HG03108 (cell line): ENCODE measurements at regions not wholly inside any gene's neighbourhood (a gene's known extent, or its start where the extent isn't known, plus 50 kb on each side); places are given as distances from the start of the nearest gene placed in this dataset.
"Not testable (repeated sequence)": the region's sequence is repeated elsewhere in the genome, so short reads cannot be mapped to it uniquely, and the experiment has no call there.

Experiments used
- ATAC-seq: cut with Tn5 transposase; IDR thresholded peaks from one replicate; pipeline ENCODE4 v1.9.1; 2021; ENCODE audit warnings: moderate library complexity; ENCODE audit not compliant: unreplicated experiment

GRCh38 chr11:22567759-22568158, 57.9 kb downstream of the FANCF start:
- no peak for ATAC-seq

DNA sequence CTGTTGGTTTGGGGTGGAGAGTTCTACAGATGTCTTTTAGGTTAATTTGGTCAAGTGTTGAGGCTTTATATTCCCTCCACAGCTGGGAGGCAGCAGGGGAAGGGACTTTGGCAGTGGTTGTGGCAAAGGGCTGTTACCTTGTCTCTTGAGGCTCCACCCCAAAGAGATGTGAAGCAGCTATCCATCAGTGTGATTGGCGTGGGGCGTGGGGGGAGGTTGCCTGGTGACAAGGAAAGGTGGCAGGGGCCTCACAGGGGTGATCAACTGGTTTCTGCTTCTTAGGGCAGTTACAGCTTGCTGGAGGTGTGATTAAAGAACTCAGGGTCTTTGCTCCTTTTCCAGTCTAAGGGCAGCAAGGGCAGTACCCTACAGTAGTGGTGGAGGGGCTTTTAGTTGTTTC, 59.3 kb downstream of the FANCF start:
- no peak for ATAC-seq

DNA sequence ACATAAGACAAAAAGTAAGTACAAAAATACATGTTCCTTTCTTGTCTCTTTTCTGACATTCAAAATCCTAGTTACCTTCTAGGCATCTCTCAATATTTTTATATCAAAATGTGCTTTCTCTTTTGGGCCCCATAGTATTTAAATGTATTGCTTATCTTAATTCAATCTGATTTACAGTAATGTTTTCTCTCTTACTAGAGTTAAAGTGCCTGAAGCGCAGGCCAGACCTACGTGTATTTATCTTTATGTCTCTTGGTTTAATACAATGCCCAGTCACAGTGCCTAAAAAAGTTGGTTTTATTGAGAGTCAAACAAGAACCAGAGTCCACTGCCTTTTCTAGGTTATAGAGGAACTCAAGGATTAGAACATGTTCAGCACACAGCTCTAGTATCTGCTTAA, 64.3 kb downstream of the FANCF start:
- ATAC-seq, result no peak

- ATAC-seq, result no peak
Measured at GRCh38 chr11:22559416-22559815, 66.2 kb downstream of the FANCF start.

- ATAC-seq, result no peak
Measured at GRCh38 chr11:22558664-22559063, 67.0 kb downstream of the FANCF start.

DNA sequence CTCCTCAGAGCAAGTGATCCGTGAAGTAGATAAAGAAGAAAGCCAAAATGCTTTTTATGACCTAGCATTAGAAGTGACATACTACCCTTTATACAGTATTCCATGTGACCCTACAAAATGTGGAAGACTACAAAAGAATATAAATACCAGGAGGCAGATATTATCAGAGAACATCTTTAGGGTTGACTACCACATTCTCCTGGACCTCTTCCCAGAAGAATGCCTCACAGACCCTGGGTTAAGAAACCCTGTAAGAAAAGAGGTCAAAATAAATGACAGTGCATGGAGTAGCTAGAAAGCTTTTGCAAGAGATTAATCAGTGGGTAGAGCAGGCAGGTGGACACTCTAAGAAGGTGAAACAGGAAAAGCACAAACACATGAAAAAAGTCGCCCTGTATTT, 69.2 kb downstream of the FANCF start:
- no peak for ATAC-seq

DNA sequence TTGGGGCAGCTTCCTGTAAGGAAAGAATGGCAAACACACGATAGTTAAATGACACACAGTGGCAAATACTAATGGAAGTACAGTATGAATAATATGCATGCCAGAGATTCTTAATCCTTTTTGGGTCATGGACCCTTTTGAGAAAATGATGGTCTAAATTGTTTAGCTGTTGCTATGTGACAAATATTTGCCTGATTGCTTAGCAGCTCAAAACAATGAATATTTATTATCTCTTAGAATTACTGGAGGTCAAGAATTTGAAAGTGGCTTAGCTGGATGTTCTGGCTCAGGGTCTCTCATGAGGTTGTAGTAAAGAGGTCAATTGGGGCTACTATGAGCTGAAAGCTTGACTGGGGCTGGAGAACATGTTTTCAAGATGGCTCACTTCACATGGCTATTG, 69.7 kb downstream of the FANCF start:
- no peak for ATAC-seq

- peak; percentile 72 for ATAC-seq
Measured at GRCh38 chr11:22554221-22554620, 71.4 kb downstream of the FANCF start.

- ATAC-seq, result no peak
Measured at GRCh38 chr11:22552885-22553284, 72.7 kb downstream of the FANCF start.

GRCh38 chr11:22546746-22547145, 78.9 kb downstream of the FANCF start:
- no peak for ATAC-seq

DNA sequence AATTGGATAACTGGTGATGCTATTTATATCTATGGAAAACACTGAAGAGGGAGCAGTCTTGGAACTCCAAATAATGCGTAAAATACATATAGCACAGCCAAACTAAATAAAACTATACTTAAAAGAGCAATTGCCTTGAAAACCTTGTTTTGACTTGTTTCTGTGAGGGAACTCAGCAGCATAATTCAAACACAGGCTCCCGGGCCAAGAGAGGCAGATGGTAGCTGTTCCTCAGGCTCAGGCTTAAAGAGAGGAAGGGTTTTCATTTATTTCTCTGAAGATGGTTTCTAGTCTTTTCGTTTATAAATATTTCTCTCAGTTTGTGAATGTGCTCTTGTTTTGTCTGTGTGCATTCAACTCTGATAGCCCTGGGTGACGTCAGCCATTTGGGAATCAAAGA, 82.4 kb downstream of the FANCF start:
- ATAC-seq, result no peak

DNA sequence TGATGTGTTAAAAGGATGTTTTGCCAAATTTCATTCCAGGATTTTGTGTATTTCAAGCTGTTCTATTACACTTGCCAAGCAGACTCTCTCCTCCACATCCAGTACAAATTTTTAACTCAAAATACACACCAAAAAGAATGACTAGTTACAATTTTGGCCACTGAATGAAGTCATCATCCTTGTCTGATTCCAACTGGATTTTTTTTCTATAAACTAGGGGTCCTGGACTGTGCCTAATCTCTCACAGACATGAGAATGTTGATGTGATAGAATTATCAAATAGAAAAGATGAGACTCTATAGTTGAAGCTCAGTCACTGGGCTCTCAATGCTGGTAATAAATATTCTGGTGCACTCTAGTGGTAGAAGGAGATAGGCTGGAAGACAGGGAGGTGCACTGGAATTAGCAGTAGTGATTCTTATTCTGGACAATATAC, 85.8 kb downstream of the FANCF start:
- ATAC-seq, result no peak

- no peak for ATAC-seq
Measured at GRCh38 chr11:22536071-22536470, 89.6 kb downstream of the FANCF start.

DNA sequence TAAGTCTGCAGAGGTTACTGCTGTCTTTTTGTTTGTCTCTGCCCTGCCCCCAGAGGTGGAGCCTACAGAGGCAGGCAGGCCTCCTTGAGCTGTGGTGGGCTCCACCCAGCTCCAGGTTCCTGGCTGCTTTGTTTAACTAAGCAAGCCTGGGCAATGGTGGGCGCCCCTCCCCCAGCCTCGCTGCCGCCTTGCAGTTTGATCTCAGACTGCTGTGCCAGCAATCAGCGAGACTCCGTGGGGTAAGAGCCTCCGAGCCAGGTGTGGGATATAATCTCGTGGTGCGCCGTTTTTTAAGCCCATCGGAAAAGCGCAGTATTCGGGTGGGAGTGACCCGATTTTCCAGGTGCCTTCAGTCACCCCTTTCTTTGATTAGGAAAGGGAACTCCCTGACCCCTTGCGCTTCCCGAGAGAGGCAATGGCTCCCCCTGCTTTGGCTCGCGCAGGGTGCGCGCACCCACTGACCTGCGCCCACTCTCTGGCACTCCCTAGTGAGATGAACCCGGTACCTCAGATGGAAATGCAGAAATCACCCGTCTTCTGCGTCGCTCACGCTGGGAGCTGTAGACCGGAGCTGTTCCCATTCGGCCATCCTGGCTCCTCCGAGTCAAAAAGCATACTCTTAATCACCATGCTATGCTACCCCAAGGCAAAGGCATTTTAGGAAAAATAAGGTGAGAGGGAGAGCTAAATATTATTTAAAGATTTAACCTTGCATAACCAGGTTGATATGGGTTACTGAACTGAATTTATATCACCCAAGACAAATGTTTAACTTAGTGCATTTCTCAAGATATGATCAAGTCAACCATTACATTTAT, 96.8 kb downstream of the FANCF start:
- ATAC-seq, result not testable (repeated sequence)

- ATAC-seq, result no peak
Measured at GRCh38 chr11:22522225-22522624, 103.4 kb downstream of the FANCF start.

DNA sequence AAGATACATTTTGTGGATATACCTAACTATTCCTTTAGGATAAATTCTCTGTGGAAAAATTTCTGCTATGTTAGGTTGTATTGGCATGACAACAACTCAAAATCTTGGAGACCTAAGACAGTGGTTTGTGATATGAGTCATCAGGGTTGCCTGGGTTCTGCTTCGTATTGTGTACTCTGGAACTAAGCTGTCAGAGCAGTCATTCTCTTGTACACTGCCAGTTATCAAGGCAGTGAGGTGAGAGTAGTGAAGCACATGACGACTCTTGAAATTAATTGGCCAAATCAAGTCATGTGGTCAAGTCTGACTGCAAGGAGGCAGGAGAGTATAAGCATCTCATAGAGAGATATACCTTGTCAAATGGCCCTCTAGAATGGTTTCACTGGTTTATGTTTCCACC, 104.4 kb downstream of the FANCF start:
- no peak for ATAC-seq

DNA sequence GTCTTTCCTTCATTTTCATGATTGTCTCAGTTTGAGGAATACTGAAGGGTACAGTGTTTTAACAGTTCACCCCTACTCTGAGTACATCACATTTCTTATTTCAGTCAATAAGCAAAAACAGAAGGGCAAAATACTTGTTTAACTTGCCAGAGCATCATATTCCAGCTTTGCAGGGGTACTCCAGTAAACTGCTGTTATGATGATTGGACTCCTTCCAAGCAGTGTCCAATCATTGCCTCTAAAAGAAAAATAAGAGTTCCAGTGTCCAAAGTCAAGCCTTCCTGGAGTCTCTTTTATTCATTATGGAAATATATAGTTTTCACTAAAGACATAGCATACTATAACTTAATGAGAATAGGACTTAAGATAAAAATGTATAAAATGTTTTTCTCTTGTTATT, 105.1 kb downstream of the FANCF start:
- ATAC-seq, result no peak

DNA sequence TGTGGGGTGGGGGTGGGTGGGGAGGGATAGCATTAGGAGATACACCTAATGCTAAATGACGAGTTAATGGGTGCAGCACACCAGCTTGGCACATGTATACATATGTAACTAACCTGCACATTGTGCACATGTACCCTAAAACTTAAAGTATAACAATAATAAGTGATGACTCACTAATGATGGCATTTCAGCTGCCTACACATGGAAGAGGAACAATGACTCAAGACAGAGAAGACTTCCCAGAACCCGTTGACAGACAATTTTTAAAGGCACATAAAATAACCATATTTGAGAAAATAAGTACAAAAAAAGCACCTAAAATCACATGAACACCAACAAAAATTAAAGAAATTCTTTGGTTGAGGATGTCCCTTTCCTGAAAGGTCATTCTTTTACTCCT, 107.3 kb downstream of the FANCF start:
- ATAC-seq, result not testable (repeated sequence)

DNA sequence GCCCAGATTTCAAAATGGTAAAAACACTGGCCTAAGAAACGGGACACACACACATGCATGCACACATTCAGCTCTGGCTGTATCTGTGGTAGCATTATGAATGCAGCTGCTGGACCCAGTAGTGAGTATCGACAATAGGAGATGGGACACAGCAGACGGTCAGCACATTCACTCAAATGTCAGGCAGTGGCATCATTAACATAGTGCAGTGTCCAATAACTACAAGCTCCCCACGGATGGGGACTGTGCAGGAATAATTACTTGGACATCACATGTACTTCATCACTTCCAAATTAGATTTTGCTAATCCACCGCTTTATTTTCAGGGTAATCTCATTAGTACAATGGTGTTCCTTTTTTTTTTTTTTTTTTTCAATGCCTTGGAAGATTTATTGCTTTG, 109.5 kb downstream of the FANCF start:
- ATAC-seq, result no peak

DNA sequence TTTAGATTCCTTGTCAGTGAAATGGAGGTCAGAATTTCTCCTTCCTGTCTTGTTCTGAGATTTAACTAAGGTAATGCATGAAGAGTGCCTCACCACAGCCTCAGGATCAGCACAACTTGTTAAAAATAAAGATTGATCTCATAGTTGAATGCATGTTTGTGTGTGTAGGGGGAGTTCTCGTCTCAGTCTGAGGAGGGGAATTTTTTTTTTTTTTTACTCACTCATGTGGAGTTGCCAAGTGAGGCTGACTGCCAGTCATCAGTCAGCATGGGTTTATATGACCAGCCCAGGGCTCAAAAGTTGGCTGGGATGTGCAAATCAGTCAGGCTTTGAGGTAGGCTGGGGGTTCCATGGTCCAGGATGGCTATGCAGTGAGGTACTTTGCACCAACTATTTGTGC, 113.2 kb downstream of the FANCF start:
- ATAC-seq, result no peak

GRCh38 chr11:22510741-22511140, 114.9 kb downstream of the FANCF start:
- no peak for ATAC-seq

DNA sequence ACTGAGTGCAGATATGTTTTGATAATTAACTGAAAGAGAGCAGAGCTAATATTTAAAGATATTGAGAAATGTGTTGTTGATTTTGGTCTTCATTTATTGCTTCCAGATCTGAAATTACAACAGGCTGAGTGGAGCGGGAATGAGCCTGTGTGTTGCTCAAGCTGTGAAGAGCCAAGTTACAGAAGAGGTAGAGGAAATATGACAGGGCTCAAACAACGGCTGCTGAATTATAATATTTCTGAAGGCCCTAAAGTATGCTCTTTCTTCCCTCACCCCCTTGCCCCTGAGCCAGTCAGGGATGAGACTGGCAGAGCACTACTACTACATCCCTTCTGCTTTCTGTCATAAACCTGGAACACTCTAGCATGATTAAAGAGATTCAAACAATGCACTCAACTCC, 115.6 kb downstream of the FANCF start:
- no peak for ATAC-seq

GRCh38 chr11:22508665-22509064, 117.0 kb downstream of the FANCF start:
- ATAC-seq, result no peak
